ENCODE measurements at regions not wholly inside any gene's neighbourhood (a gene's known extent, or its start where the extent isn't known, plus 50 kb on each side); places are given as distances from the start of the nearest gene placed in this dataset.

GRCh38 chr16:55142405-55142804, 181.6 kb upstream of the IRX6 start:
- no peak for FAIRE-seq
- no peak overlapping the region for H3K27ac ChIP-seq (ENCODE audit: control insufficient read depth, insufficient read depth, low read length)
- no peak overlapping the region for H3K4me3 ChIP-seq (ENCODE audit: control insufficient read depth in 2 of 3, extremely low read depth in 1 of 3, insufficient read depth in 2 of 3, low read depth in 1 of 3, low read length in 3 of 3)
- no peaks in the 10 kb centered on the region for H3K9me1 ChIP-seq (ENCODE audit: control insufficient read depth, extremely low read depth, insufficient read depth, low read length)
- dilution Hi-C loops (cut with MboI; ENCODE audit: extremely low pct_ligation_motif_present, low sequenced_read_pairs) = no loop called here
- no peaks in the 10 kb centered on the region for H4K20me1 ChIP-seq (ENCODE audit: control insufficient read depth, extremely low read depth, insufficient read depth, low read length)
- DNase-seq (ENCODE audit: low read depth, low spot score) = no peak
- no peaks in the 10 kb centered on the region for H3K4me1 ChIP-seq (ENCODE audit: control insufficient read depth, extremely low read depth, insufficient read depth, low read length)
- no peaks in the 10 kb centered on the region for H3K9me3 ChIP-seq (ENCODE audit: control insufficient read depth, low read depth, low read length)
- no peaks in the 10 kb centered on the region for H3K36me3 ChIP-seq (ENCODE audit: control insufficient read depth in 2 of 2, extremely low read depth in 1 of 2, insufficient read depth in 2 of 2, low read length in 2 of 2)
- H3K9ac ChIP-seq (ENCODE audit: control insufficient read depth, extremely low read depth, insufficient read depth, low read length) = no peak overlapping the region
- no peaks in the 10 kb centered on the region for H3K27me3 ChIP-seq (ENCODE audit: control insufficient read depth, extremely low read depth, insufficient read depth, low read length)
- H3K4me2 ChIP-seq (ENCODE audit: control insufficient read depth, extremely low read depth, insufficient read depth, low read depth, low read length) = no peak overlapping the region
- H3K79me2 ChIP-seq (ENCODE audit: control insufficient read depth, insufficient read depth, low read length) = no peaks in the 10 kb centered on the region
- no peak overlapping the region for H2AFZ ChIP-seq (ENCODE audit: control insufficient read depth, low read length)
- TF ChIP-seq CTCF (optimal IDR thresholded peaks at IDR 0.05 in 1 of 3, IDR thresholded peaks at IDR 0.05 in 1 of 3, conservative IDR thresholded peaks at IDR 0.05 in 1 of 3; ENCODE audit: extremely low read depth in 1 of 3, insufficient read depth in 2 of 3, low read length in 3 of 3) (no peak), EZH2 (IDR thresholded peaks at IDR 0.05; ENCODE audit: low read length) (no peak)

DNA sequence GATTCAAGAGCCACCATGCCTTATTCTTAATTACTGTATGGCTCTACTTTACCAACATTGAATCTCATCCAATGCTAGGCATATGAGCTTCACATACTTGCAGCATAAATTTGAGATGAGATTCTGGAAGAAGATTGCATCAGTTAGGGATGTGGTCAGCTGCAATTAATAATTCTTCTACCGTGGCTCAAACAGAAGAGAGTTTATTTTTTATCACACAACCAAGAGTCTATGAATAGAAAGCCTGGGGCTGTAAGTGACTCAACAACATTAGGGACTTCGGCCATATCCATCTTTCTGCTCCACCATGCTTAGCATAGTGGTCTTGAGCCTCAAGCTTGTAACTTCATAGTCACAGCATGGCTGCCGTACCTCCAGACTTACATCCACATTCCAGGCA, 179.4 kb upstream of the IRX6 start:
- no peak overlapping the region for H3K4me3 ChIP-seq (ENCODE audit: control insufficient read depth in 2 of 3, extremely low read depth in 1 of 3, insufficient read depth in 2 of 3, low read depth in 1 of 3, low read length in 3 of 3)
- H3K9ac ChIP-seq (ENCODE audit: control insufficient read depth, extremely low read depth, insufficient read depth, low read length) = no peak overlapping the region
- DNase-seq (ENCODE audit: low read depth, low spot score) (no peak), FAIRE-seq (no peak)
- no peaks in the 10 kb centered on the region for H3K36me3 ChIP-seq (ENCODE audit: control insufficient read depth in 2 of 2, extremely low read depth in 1 of 2, insufficient read depth in 2 of 2, low read length in 2 of 2)
- H3K79me2 ChIP-seq (ENCODE audit: control insufficient read depth, insufficient read depth, low read length) = no peaks in the 10 kb centered on the region
- dilution Hi-C loops (cut with MboI; ENCODE audit: extremely low pct_ligation_motif_present, low sequenced_read_pairs) = no loop called here
- no peaks in the 10 kb centered on the region for H3K27me3 ChIP-seq (ENCODE audit: control insufficient read depth, extremely low read depth, insufficient read depth, low read length)
- H3K4me1 ChIP-seq (ENCODE audit: control insufficient read depth, extremely low read depth, insufficient read depth, low read length) = no peaks in the 10 kb centered on the region
- H3K4me2 ChIP-seq (ENCODE audit: control insufficient read depth, extremely low read depth, insufficient read depth, low read depth, low read length) = no peak overlapping the region
- H3K27ac ChIP-seq (ENCODE audit: control insufficient read depth, insufficient read depth, low read length) = no peak overlapping the region
- no peaks in the 10 kb centered on the region for H3K9me1 ChIP-seq (ENCODE audit: control insufficient read depth, extremely low read depth, insufficient read depth, low read length)
- no peaks in the 10 kb centered on the region for H4K20me1 ChIP-seq (ENCODE audit: control insufficient read depth, extremely low read depth, insufficient read depth, low read length)
- no peak overlapping the region for H2AFZ ChIP-seq (ENCODE audit: control insufficient read depth, low read length)
- no peaks in the 10 kb centered on the region for H3K9me3 ChIP-seq (ENCODE audit: control insufficient read depth, low read depth, low read length)
- TF ChIP-seq CTCF (optimal IDR thresholded peaks at IDR 0.05 in 1 of 3, IDR thresholded peaks at IDR 0.05 in 1 of 3, conservative IDR thresholded peaks at IDR 0.05 in 1 of 3; ENCODE audit: extremely low read depth in 1 of 3, insufficient read depth in 2 of 3, low read length in 3 of 3) (no peak), EZH2 (IDR thresholded peaks at IDR 0.05; ENCODE audit: low read length) (no peak)
